Calu3 (cell line): ENCODE measurements at regions not wholly inside any gene's neighbourhood (a gene's known extent, or its start where the extent isn't known, plus 50 kb on each side); places are given as distances from the start of the nearest gene placed in this dataset.

ENCODE experiments used
- BruUV-seq: library from RNA; stranded (reverse); fragments of 400-500 nt; replicated peaks from 2 replicates; lab custom pipeline; 2021; lab: Mats Ljungman, UMichigan
- CTCF ChIA-PET: fragments of 300-600 bp; sonication (Branson Sonifier 250); formaldehyde crosslinking; loops from one replicate; lab custom pipeline; 2022; ENCODE audit warnings: antibody characterized with exemption; lab: Charles Lee
- DNase-seq: peaks from one replicate; pipeline ENCODE4 v3.0.0; 2022
- H3K27ac Mint-ChIP-seq: one replicate; pipeline ENCODE4 v1.8.0; 2022; ENCODE audit warnings: mixed read lengths; ENCODE audit not compliant: unreplicated experiment
- H3K27me3 Mint-ChIP-seq: one replicate; pipeline ENCODE4 v1.8.0; 2022; ENCODE audit warnings: mixed read lengths; ENCODE audit not compliant: unreplicated experiment
- H3K36me3 Mint-ChIP-seq: one replicate; pipeline ENCODE4 v1.8.0; 2022; ENCODE audit warnings: mild to moderate bottlenecking, moderate library complexity, mixed read lengths; ENCODE audit not compliant: insufficient read depth, unreplicated experiment
- H3K4me1 Mint-ChIP-seq: one replicate; pipeline ENCODE4 v1.8.0; 2022; ENCODE audit warnings: mild to moderate bottlenecking, low read depth, mixed read lengths; ENCODE audit not compliant: unreplicated experiment
- H3K4me3 Mint-ChIP-seq: one replicate; pipeline ENCODE4 v1.8.0; 2022; ENCODE audit warnings: mild to moderate bottlenecking, low read depth, moderate library complexity, mixed read lengths; ENCODE audit not compliant: unreplicated experiment
- H3K9me3 Mint-ChIP-seq: one replicate; pipeline ENCODE4 v1.8.0; 2022; ENCODE audit warnings: low read depth, mixed read lengths; ENCODE audit not compliant: unreplicated experiment
- intact Hi-C: fragments of 100-400 bp; cut with micrococcal nuclease; formaldehyde crosslinking; loops from one replicate; pipeline ENCODE4 v1.10.0; 2022; ENCODE audit not compliant: unreplicated experiment
- TF ChIP-seq, protein P1 (sequence below): fragments of 200-600 bp; IDR thresholded peaks from one replicate; pipeline ENCODE4 v1.8.0; 2022; ENCODE audit warnings: antibody characterized with exemption; ENCODE audit not compliant: unreplicated experiment

DNA sequence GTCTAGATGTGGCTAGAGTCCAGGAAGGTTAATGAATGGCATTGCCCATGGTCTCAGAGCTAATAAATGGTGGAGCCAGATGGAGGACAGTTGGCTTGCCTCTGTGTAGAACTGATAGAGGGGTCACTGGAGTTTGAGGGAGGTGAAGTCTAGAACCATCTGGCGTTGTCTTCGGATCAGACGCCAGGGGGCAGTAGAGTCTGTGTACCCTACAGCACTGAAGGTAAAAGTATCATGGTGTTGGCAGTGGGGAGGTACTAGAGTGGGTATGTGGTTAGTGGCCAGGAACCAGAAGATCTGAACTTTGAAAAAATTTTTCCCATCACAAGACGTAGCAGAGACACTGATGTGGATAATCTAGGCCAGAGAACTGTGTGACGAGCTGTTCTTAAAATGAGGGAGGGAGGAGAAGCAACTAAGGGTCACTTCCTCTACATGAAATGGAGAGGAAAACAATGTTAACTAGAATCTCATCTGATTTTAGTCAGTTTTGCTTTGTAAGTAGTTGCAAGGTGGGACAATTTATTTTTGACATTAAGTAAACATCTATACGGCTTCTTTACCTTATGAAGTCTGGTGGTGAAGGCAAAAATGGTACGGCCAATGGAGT lies 227.9 kb upstream of the PRSS58 start:
- CTCF ChIA-PET, result no interaction called here
- intact Hi-C loops, result loop anchor here (2.0 to 10.0 kb wide), 2 partner anchors 101 to 161 kb away; no protein-coding TSS in a partner anchor

DNA sequence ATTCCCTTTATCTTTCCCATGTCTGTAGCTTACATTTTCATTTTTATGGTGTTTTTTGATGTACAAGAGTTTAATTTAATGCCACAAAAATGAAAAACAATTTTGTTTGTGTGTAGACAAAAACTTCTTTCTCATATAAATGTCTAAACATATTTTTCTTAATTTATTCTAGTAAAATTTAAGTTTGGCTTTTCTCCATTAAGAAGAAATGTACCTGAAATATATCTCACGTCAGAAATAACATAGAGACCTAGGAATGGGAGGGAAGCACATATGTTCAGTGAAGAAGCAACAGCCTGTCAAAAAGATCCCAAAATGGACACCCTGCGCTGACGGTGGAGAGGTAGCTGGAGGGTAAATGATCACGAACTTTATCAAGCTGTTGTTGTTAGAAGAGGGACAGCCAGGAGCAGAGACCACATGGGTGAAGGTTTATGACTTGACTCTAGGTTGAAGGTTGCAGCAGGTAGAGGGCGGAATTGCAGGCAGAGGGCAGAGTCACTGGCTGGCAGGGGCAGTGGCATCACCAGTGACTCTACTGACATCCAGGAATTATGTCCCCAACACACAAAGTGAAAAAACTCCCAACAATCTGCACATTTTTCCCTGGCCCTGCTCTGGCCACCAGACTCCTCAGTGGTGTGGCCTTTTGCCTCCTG lies 225.9 kb upstream of the PRSS58 start:
- TF ChIP-seq, protein P1, sequence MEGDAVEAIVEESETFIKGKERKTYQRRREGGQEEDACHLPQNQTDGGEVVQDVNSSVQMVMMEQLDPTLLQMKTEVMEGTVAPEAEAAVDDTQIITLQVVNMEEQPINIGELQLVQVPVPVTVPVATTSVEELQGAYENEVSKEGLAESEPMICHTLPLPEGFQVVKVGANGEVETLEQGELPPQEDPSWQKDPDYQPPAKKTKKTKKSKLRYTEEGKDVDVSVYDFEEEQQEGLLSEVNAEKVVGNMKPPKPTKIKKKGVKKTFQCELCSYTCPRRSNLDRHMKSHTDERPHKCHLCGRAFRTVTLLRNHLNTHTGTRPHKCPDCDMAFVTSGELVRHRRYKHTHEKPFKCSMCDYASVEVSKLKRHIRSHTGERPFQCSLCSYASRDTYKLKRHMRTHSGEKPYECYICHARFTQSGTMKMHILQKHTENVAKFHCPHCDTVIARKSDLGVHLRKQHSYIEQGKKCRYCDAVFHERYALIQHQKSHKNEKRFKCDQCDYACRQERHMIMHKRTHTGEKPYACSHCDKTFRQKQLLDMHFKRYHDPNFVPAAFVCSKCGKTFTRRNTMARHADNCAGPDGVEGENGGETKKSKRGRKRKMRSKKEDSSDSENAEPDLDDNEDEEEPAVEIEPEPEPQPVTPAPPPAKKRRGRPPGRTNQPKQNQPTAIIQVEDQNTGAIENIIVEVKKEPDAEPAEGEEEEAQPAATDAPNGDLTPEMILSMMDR, result no peak
- intact Hi-C loops, result loop anchor here (2.0 to 10.0 kb wide), 3 partner anchors 99 to 506 kb away; no protein-coding TSS in a partner anchor
- Mint-ChIP-seq H3K27me3 (peaks cover 63% of the 10 kb centered on the region), H3K9me3 (no peaks in the 10 kb centered on the region), H3K4me1 (peaks cover under 1% of the 10 kb centered on the region), H3K4me3 (no peak overlapping the region), H3K36me3 (no peaks in the 10 kb centered on the region), H3K27ac (no peak overlapping the region)
- CTCF ChIA-PET, result interaction anchor here (0.6 to 1.4 kb wide), 4 partner anchors 24 to 507 kb away, joined by 3 to 5 read pairs (median 4); no protein-coding TSS in a partner anchor
- no TSS peak for BruUV-seq
- DNase-seq, result no peak

More for the DNA sequence above, 227.9 kb upstream of the PRSS58 start:
- DNase-seq, result peak; percentile 26
- H3K4me1 Mint-ChIP-seq, result no peaks in the 10 kb centered on the region
- H3K36me3 Mint-ChIP-seq, result no peaks in the 10 kb centered on the region
- no TSS peak for BruUV-seq
- no peaks in the 10 kb centered on the region for H3K9me3 Mint-ChIP-seq
- H3K27ac Mint-ChIP-seq, result no peak overlapping the region
- TF ChIP-seq, protein P1, result peak; percentile 50
- H3K27me3 Mint-ChIP-seq, result peaks cover 81% of the 10 kb centered on the region
- H3K4me3 Mint-ChIP-seq, result no peak overlapping the region

GRCh38 chr7:142482891-142483658 lies 225.2 kb upstream of the PRSS58 start:
- peaks cover 56% of the 10 kb centered on the region for H3K27me3 Mint-ChIP-seq
- peaks cover 6% of the 10 kb centered on the region for H3K4me1 Mint-ChIP-seq
- H3K4me3 Mint-ChIP-seq, result no peak overlapping the region
- peak; percentile 72 for DNase-seq
- CTCF ChIA-PET, result interaction anchor here (0.6 to 1.4 kb wide), 6 partner anchors 8 to 507 kb away, joined by 3 to 5 read pairs (median 4); no protein-coding TSS in a partner anchor
- no TSS peak for BruUV-seq
- H3K36me3 Mint-ChIP-seq, result no peaks in the 10 kb centered on the region
- TF ChIP-seq, protein P1, result peak; percentile 55
- intact Hi-C loops, result loop anchor here (5.0 to 10.0 kb wide), 2 partner anchors 158 to 506 kb away; no protein-coding TSS in a partner anchor
- H3K9me3 Mint-ChIP-seq, result no peaks in the 10 kb centered on the region
- no peak overlapping the region for H3K27ac Mint-ChIP-seq

DNA sequence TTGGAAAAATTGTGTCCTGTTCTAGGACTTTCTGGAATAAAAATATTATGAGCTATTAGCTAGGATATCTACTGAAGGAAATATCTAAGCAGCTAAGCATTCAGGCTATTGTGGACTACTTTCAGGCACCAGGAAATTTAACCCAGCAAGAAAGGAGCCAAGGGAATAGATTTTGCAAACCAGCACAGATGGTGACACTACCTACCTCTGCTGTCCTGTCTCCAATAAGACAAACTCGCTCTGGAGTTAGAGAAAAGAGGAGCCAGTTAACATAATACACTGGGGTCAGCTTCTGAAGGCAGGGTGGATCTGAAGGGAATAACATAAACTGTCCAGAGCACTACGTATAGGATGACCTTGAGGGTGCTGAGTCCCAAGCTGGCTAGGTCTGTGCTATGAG lies 223.7 kb upstream of the PRSS58 start:
- no peaks in the 10 kb centered on the region for H3K36me3 Mint-ChIP-seq
- H3K4me1 Mint-ChIP-seq, result peaks cover 6% of the 10 kb centered on the region
- no peak for DNase-seq
- H3K9me3 Mint-ChIP-seq, result no peaks in the 10 kb centered on the region
- no TSS peak for BruUV-seq
- TF ChIP-seq, protein P1, result no peak
- intact Hi-C loops, result loop anchor here (5.0 to 10.0 kb wide), 2 partner anchors 157 to 504 kb away; no protein-coding TSS in a partner anchor
- CTCF ChIA-PET, result no interaction called here
- H3K4me3 Mint-ChIP-seq, result no peak overlapping the region
- peaks cover 51% of the 10 kb centered on the region for H3K27me3 Mint-ChIP-seq
- H3K27ac Mint-ChIP-seq, result no peak overlapping the region
